ENCODE measurements at regions not wholly inside any gene's neighbourhood (a gene's known extent, or its start where the extent isn't known, plus 50 kb on each side); places are given as distances from the start of the nearest gene placed in this dataset.
A peak's percentile ranks its signal among the peaks of the same experiment; 100 is the strongest.

GRCh38 chr3:188076176-188076575, 77.8 kb upstream of the LPP start:
- no peak for TF ChIP-seq CTCF (IDR thresholded peaks at IDR 0.05; ENCODE audit: borderline replicate concordance, extremely low read depth, insufficient read depth)
- H3K4me1 ChIP-seq (ENCODE audit: control insufficient read depth in 2 of 3, insufficient read depth in 2 of 3, low read depth in 1 of 3, low read length in 3 of 3) = peaks cover 0 to 9% (median 4%) of the 10 kb centered on the region in 3 donors
- H3K27ac ChIP-seq (ENCODE audit: low read depth in 2 of 2, low read length in 2 of 2) = peak overlapping the region in 1 of 2 donors; percentile 7

DNA sequence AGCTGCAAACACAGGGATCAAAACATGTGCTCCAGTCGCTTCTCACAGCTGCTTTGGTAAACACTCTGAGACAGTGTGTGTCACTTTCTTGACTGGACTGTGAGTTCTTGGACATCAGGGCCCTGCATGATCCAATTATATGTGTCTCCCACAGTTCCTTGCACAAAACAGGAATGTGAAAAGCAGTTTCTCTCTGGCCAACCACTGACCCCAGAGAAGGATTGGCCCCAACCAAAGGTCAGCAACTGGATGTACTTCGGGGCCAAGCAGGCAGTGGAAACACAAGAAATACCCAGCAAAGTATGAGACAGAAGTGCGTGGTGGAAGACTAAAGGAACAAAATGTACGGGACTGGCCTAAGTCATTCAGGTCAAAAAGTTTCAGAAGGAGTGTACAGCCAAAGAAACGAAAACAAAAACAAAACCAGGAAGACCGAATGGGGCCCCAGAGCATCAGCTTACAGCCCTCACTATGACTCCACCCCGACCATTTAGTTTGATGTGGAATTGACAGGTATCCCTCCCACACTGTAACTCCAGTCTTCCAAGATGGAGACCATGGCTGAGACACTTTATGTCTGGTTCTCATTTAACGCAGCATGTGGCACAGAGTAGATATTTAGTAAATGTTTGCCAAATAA, 76.7 kb upstream of the LPP start:
- no peaks in the 10 kb centered on the region for H3K36me3 ChIP-seq (ENCODE audit: control insufficient read depth in 2 of 3, insufficient read depth in 3 of 3, low read length in 3 of 3)
- H3K4me1 ChIP-seq (ENCODE audit: control insufficient read depth in 2 of 3, insufficient read depth in 2 of 3, low read depth in 1 of 3, low read length in 3 of 3) = peaks cover 0 to 9% (median 4%) of the 10 kb centered on the region in 3 donors
- intact Hi-C loops (cut with DNase I) = no loop called here
- no peak for FAIRE-seq
- no peak overlapping the region for H3K9ac ChIP-seq (ENCODE audit: low read length in 3 of 3)
- H3K27me3 ChIP-seq (ENCODE audit: control insufficient read depth, insufficient read depth, low read length) = no peaks in the 10 kb centered on the region
- DNase-seq = peak in 2 of 5 donors; percentile 14 to 79
- TF ChIP-seq CTCF (IDR thresholded peaks at IDR 0.05; ENCODE audit: borderline replicate concordance, extremely low read depth, insufficient read depth) = no peak
- H3K27ac ChIP-seq (ENCODE audit: low read depth in 2 of 2, low read length in 2 of 2) = peak overlapping the region in 1 of 2 donors; percentile 7
- no peak overlapping the region for H3K4me3 ChIP-seq (ENCODE audit: low read length in 3 of 3)
- peaks cover 0 to 2% (median 0%) of the 10 kb centered on the region in 3 donors for H3K9me3 ChIP-seq (ENCODE audit: control insufficient read depth in 2 of 3, insufficient read depth in 1 of 3, low read length in 3 of 3)

More at GRCh38 chr3:188076176-188076575, 77.8 kb upstream of the LPP start:
- no peak for DNase-seq
- intact Hi-C loops (cut with DNase I) = no loop called here
- no peak for FAIRE-seq
- no peaks in the 10 kb centered on the region for H3K36me3 ChIP-seq (ENCODE audit: control insufficient read depth in 2 of 3, insufficient read depth in 3 of 3, low read length in 3 of 3)
- H3K9me3 ChIP-seq (ENCODE audit: control insufficient read depth in 2 of 3, insufficient read depth in 1 of 3, low read length in 3 of 3) = peaks cover 0 to 2% (median 0%) of the 10 kb centered on the region in 3 donors
- no peak overlapping the region for H3K9ac ChIP-seq (ENCODE audit: low read length in 3 of 3)
- no peak overlapping the region for H3K4me3 ChIP-seq (ENCODE audit: low read length in 3 of 3)
- no peaks in the 10 kb centered on the region for H3K27me3 ChIP-seq (ENCODE audit: control insufficient read depth, insufficient read depth, low read length)

DNA sequence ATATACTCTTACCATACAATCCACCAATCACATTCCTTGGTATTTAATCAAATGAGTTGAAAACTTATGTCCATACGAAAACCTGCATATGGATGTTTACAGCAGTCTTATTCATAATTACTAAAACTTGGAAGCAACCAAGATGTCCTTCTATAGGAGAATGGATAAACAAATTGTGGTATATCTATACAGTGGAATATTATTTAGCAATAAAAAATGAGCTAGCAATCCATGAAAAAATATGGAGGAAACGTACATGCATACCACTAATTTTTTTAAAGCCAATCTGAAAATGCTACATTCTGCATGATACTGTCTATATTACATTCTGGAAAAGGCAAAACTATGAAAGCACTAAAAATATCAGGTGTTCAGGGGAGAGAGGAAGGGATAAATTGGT, 73.9 kb upstream of the LPP start:
- no peak overlapping the region for H3K4me3 ChIP-seq (ENCODE audit: low read length in 3 of 3)
- H3K9ac ChIP-seq (ENCODE audit: low read length in 3 of 3) = no peak overlapping the region
- intact Hi-C loops (cut with DNase I) = no loop called here
- DNase-seq (no peak), FAIRE-seq (no peak)
- peaks cover 0 to 9% (median 4%) of the 10 kb centered on the region in 3 donors for H3K4me1 ChIP-seq (ENCODE audit: control insufficient read depth in 2 of 3, insufficient read depth in 2 of 3, low read depth in 1 of 3, low read length in 3 of 3)
- H3K27me3 ChIP-seq (ENCODE audit: control insufficient read depth, insufficient read depth, low read length) = no peaks in the 10 kb centered on the region
- H3K36me3 ChIP-seq (ENCODE audit: control insufficient read depth in 2 of 3, insufficient read depth in 3 of 3, low read length in 3 of 3) = no peaks in the 10 kb centered on the region
- TF ChIP-seq CTCF (IDR thresholded peaks at IDR 0.05; ENCODE audit: borderline replicate concordance, extremely low read depth, insufficient read depth) = no peak
- H3K9me3 ChIP-seq (ENCODE audit: control insufficient read depth in 2 of 3, insufficient read depth in 1 of 3, low read length in 3 of 3) = peaks cover 0 to 2% (median 0%) of the 10 kb centered on the region in 3 donors
- H3K27ac ChIP-seq (ENCODE audit: low read depth in 2 of 2, low read length in 2 of 2) = no peak overlapping the region

Data from kidney (tissue), 13 donors.